SK-N-SH treated with all-trans-retinoic acid at 6 μM for 48 hours (cell line): ENCODE measurements at regions not wholly inside any gene's neighbourhood (a gene's known extent, or its start where the extent isn't known, plus 50 kb on each side); places are given as distances from the start of the nearest gene placed in this dataset.

Source experiments
- ATAC-seq: fragments of 200-7000 bp; cut with Tn5 transposase; 3 replicates; pipeline ENCODE4 v1.9.1; 2020; ENCODE audit warnings: mild to moderate bottlenecking, moderate library complexity
- ARNTL ChIP-seq: fragments of 450-650 bp; formaldehyde crosslinking; IDR thresholded peaks from 2 replicates; pipeline ENCODE4 v1.5.0; 2020; ENCODE audit warnings: low read depth, mild to moderate bottlenecking, moderate library complexity, borderline replicate concordance
- CSDC2 ChIP-seq: fragments of 250-450 bp; sonication (Bioruptor Pico); IDR thresholded peaks from 2 replicates; pipeline ENCODE4 v1.5.0; 2020; ENCODE audit warnings: mild to moderate bottlenecking, moderate library complexity
- ESRRG ChIP-seq: fragments of 250-450 bp; sonication (Bioruptor Pico); IDR thresholded peaks from 2 replicates; pipeline ENCODE4 v1.6.1; 2021; ENCODE audit warnings: mild to moderate bottlenecking
- GLIS3 ChIP-seq: fragments of 250-450 bp; sonication (Bioruptor Pico); IDR thresholded peaks from 2 replicates; pipeline ENCODE4 v1.5.0; 2020; ENCODE audit warnings: mild to moderate bottlenecking, moderate library complexity
- ISL1 ChIP-seq: fragments of 250-450 bp; sonication (Bioruptor Pico); IDR thresholded peaks from 2 replicates; pipeline ENCODE4 v2.1.2; 2022; ENCODE audit warnings: mild to moderate bottlenecking, moderate library complexity
- OSR1 ChIP-seq: fragments of 250-450 bp; sonication (Bioruptor Pico); IDR thresholded peaks from 2 replicates; pipeline ENCODE4 v1.8.0; 2022; ENCODE audit warnings: moderate library complexity, mild to moderate bottlenecking, inconsistent platforms
- PATZ1 ChIP-seq: fragments of 250-450 bp; sonication (Bioruptor Pico); IDR thresholded peaks from 2 replicates; pipeline ENCODE4 v1.8.0; 2020; ENCODE audit warnings: mild to moderate bottlenecking, moderate library complexity, borderline replicate concordance
- POU6F1 ChIP-seq: fragments of 250-450 bp; sonication (Bioruptor Pico); IDR thresholded peaks from 2 replicates; pipeline ENCODE4 v1.8.0; 2021; ENCODE audit warnings: low read depth, mild to moderate bottlenecking, moderate library complexity, borderline replicate concordance
- PPARA ChIP-seq: fragments of 250-450 bp; sonication (Bioruptor Pico); IDR thresholded peaks from 2 replicates; pipeline ENCODE4 v1.5.0; 2020; ENCODE audit warnings: mild to moderate bottlenecking, borderline replicate concordance
- RARB ChIP-seq: fragments of 250-450 bp; sonication (Bioruptor Pico); IDR thresholded peaks from 2 replicates; pipeline ENCODE4 v1.8.0; 2021; ENCODE audit warnings: mild to moderate bottlenecking, moderate library complexity
- SNAI2 ChIP-seq: fragments of 250-450 bp; sonication (Bioruptor Pico); IDR thresholded peaks from 2 replicates; pipeline ENCODE4 v1.5.0; 2020; ENCODE audit warnings: mild to moderate bottlenecking, moderate library complexity
- TCF4 ChIP-seq: fragments of 250-450 bp; sonication (Bioruptor Pico); IDR thresholded peaks from 2 replicates; pipeline ENCODE4 v1.8.0; 2021; ENCODE audit warnings: mild to moderate bottlenecking, moderate library complexity, borderline replicate concordance
- TOX ChIP-seq: fragments of 250-450 bp; sonication (Bioruptor Pico); IDR thresholded peaks from 2 replicates; pipeline ENCODE4 v1.8.0; 2021; ENCODE audit warnings: mild to moderate bottlenecking, moderate library complexity, borderline replicate concordance
- ZC3H10 ChIP-seq: fragments of 250-450 bp; sonication (Bioruptor Pico); IDR thresholded peaks from 2 replicates; pipeline ENCODE4 v1.5.1; 2021; ENCODE audit warnings: mild to moderate bottlenecking, moderate library complexity
- ZFP3 ChIP-seq: fragments of 250-450 bp; sonication (Bioruptor Pico); IDR thresholded peaks from 2 replicates; pipeline ENCODE4 v1.5.0; 2020; ENCODE audit warnings: mild to moderate bottlenecking, moderate library complexity
- ZFP30 ChIP-seq: fragments of 450-650 bp; formaldehyde crosslinking; IDR thresholded peaks from 2 replicates; pipeline ENCODE4 v1.5.0; 2022; ENCODE audit warnings: mild to moderate bottlenecking, moderate library complexity
- ZNF565 ChIP-seq: fragments of 450-650 bp; formaldehyde crosslinking; conservative IDR thresholded peaks from 2 replicates; pipeline ENCODE4 v1.5.0; 2020; ENCODE audit warnings: low read depth, mild to moderate bottlenecking, moderate library complexity
- ZNF70 ChIP-seq: fragments of 450-650 bp; formaldehyde crosslinking; IDR thresholded peaks from 2 replicates; pipeline ENCODE4 v1.5.0; 2020; ENCODE audit warnings: mild to moderate bottlenecking, moderate library complexity
- ZNF8 ChIP-seq: fragments of 450-650 bp; formaldehyde crosslinking; IDR thresholded peaks from 2 replicates; pipeline ENCODE4 v1.5.0; 2020; ENCODE audit warnings: mild to moderate bottlenecking, moderate library complexity
- TF ChIP-seq, protein P1 (sequence below): fragments of 250-450 bp; sonication (Bioruptor Pico); IDR thresholded peaks from 2 replicates; pipeline ENCODE4 v1.5.1; 2021; ENCODE audit warnings: mild to moderate bottlenecking, moderate library complexity
- TF ChIP-seq, protein P2 (sequence below): fragments of 250-450 bp; sonication (Bioruptor Pico); IDR thresholded peaks from 2 replicates; pipeline ENCODE4 v1.5.1; 2020; ENCODE audit warnings: low read depth, mild to moderate bottlenecking, moderate library complexity

DNA sequence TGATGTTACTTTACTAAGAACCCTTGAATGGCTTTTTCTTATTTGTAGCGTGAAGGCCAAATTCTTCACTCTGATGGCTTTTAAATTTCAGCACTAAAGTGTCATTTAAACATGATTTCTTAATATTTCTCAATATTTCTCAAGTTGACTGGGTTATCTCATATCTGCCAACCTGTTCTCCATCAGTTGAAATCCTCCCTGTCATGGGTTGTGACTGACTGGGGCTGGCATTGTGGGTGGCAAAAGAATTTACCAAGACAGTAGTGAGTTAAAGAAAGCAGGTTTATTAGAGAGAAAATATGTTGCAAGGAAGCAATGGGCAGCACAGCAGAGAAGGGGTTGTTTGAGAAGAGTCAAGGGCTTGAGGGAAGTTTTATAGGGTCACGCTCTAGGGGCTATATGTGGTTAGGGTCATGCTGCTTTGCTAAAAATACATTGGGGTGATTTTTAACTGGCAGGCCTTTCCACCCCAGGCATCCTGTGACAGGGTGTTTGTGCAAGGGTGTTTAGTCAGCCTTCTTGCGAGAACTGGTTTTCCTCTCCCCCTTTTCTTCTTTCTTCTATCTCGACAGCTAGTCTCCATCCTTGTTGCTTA lies 232.8 kb upstream of the SEL1L start:
- TF ChIP-seq SNAI2 (CRISPR knock-in tag) (no peak), TOX (CRISPR knock-in tag) (no peak), OSR1 (CRISPR knock-in tag) (no peak), PATZ1 (no peak), POU6F1 (CRISPR knock-in tag) (no peak), PPARA (CRISPR knock-in tag) (no peak), ZC3H10 (CRISPR knock-in tag) (no peak), ZNF565 (no peak), ZNF8 (CRISPR knock-in tag) (no peak), ZFP30 (CRISPR knock-in tag) (no peak)
- ATAC-seq, result no peak

GRCh38 chr14:81767266-81767995 lies 233.8 kb upstream of the SEL1L start:
- no peak for ATAC-seq

DNA sequence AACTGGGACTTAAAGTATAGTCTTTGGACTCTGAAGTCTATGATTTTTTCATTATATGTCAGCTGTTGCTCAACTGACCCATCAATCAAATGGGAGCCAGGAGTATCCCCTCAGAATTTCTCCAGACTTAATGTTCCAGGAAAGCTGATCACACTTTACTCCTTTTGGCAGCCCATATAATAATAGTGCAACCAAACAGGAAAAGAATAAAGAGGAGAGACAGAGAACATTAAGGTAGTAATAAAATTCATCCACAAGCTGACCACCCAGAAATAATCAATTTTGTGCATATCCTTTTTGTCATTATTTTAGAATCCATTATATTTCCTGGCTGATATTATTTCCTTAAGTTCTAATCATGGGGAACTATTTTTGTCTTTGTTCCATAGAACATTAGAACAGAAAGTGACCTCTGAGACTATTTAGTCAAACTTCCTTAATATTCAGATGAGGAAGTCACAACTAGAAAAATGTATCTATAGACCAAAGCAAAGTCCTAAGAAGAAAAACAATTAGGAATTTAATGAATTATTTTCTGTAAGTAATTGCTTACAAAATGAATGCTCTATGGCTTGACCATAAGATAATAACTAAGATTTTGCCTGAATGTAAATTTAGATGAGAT lies 238.1 kb upstream of the SEL1L start:
- ATAC-seq, result no peak
- TF ChIP-seq PPARA (CRISPR knock-in tag) (no peak), ZFP30 (CRISPR knock-in tag) (no peak), ZC3H10 (CRISPR knock-in tag) (no peak), ZNF70 (no peak)

More at GRCh38 chr14:81767266-81767995, 233.8 kb upstream of the SEL1L start:
- no peak for TF ChIP-seq RARB (CRISPR knock-in tag)
- TF ChIP-seq POU6F1 (CRISPR knock-in tag), result no peak
- no peak for TF ChIP-seq ESRRG
- TF ChIP-seq, protein P1, sequence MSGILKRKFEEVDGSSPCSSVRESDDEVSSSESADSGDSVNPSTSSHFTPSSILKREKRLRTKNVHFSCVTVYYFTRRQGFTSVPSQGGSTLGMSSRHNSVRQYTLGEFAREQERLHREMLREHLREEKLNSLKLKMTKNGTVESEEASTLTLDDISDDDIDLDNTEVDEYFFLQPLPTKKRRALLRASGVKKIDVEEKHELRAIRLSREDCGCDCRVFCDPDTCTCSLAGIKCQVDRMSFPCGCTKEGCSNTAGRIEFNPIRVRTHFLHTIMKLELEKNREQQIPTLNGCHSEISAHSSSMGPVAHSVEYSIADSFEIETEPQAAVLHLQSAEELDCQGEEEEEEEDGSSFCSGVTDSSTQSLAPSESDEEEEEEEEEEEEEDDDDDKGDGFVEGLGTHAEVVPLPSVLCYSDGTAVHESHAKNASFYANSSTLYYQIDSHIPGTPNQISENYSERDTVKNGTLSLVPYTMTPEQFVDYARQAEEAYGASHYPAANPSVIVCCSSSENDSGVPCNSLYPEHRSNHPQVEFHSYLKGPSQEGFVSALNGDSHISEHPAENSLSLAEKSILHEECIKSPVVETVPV, result no peak
- no peak for TF ChIP-seq PPARA (CRISPR knock-in tag)

DNA sequence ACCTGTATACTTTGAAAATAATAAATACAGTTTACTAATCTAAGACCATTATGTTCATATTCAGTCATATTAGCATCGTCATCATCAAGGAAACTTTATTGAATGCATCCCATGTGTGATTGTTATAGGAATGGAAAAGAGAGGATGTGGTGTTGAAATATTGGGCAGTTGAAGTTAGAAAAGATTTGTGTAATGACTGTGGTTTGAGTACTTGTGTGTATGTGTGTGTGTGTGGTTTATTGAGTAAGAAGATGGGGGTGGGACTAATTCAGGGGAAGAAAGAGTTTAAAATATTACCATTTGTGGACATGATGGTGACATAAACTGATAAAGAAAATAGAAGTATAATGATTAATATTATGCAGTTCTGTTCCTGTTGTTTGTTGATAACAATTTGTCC lies 238.7 kb upstream of the SEL1L start:
- no peak for ATAC-seq
- TF ChIP-seq ZNF70, result no peak
- no peak for TF ChIP-seq GLIS3
- TF ChIP-seq ISL1 (CRISPR knock-in tag), result no peak
- no peak for TF ChIP-seq RARB (CRISPR knock-in tag)
- no peak for TF ChIP-seq ESRRG
- no peak for TF ChIP-seq CSDC2 (CRISPR knock-in tag)
- no peak for TF ChIP-seq ZNF565
- no peak for TF ChIP-seq PATZ1
- TF ChIP-seq ZFP3, result no peak
- TF ChIP-seq POU6F1 (CRISPR knock-in tag), result no peak
- no peak for TF ChIP-seq ARNTL (CRISPR knock-in tag)
- no peak for TF ChIP-seq ZFP30 (CRISPR knock-in tag)
- TF ChIP-seq, protein P2, sequence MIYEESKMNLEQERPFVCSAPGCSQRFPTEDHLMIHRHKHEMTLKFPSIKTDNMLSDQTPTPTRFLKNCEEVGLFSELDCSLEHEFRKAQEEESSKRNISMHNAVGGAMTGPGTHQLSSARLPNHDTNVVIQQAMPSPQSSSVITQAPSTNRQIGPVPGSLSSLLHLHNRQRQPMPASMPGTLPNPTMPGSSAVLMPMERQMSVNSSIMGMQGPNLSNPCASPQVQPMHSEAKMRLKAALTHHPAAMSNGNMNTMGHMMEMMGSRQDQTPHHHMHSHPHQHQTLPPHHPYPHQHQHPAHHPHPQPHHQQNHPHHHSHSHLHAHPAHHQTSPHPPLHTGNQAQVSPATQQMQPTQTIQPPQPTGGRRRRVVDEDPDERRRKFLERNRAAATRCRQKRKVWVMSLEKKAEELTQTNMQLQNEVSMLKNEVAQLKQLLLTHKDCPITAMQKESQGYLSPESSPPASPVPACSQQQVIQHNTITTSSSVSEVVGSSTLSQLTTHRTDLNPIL (CRISPR knock-in tag), result no peak
- no peak for TF ChIP-seq TCF4
